Effector memory CD4-positive, alpha-beta T cell (primary cell): ENCODE measurements at regions not wholly inside any gene's neighbourhood (a gene's known extent, or its start where the extent isn't known, plus 50 kb on each side); places are given as distances from the start of the nearest gene placed in this dataset.

ENCODE experiments used
- DNase-seq, 3 donors: peaks; one replicate each; pipeline ENCODE4 v3.0.0-alpha.2; 2020
- H3K27ac ChIP-seq: 2 replicates; pipeline ENCODE4 v1.7.0; 2013; ENCODE audit warnings: mild to moderate bottlenecking, low read length, moderate library complexity; ENCODE audit not compliant: insufficient read depth, poor library complexity, severe bottlenecking
- H3K27me3 ChIP-seq: replicated peaks from 2 replicates; pipeline ENCODE4 v1.7.0; 2013; ENCODE audit warnings: mild to moderate bottlenecking, low read length; ENCODE audit not compliant: insufficient read depth, control insufficient read depth, poor library complexity, severe bottlenecking
- H3K36me3 ChIP-seq: 2 replicates; pipeline ENCODE4 v1.7.0; 2013; ENCODE audit warnings: mild to moderate bottlenecking, low read length, moderate library complexity; ENCODE audit not compliant: control insufficient read depth, insufficient read depth
- H3K4me1 ChIP-seq: 2 replicates; pipeline ENCODE4 v1.7.0; 2013; ENCODE audit warnings: low read length, mild to moderate bottlenecking; ENCODE audit not compliant: control insufficient read depth, insufficient read depth, poor library complexity, severe bottlenecking
- H3K4me3 ChIP-seq: 2 replicates; pipeline ENCODE4 v1.7.0; 2013; ENCODE audit warnings: low read length, low read depth, mild to moderate bottlenecking; ENCODE audit not compliant: insufficient read depth, poor library complexity, severe bottlenecking
- H3K9me3 ChIP-seq: 2 replicates; pipeline ENCODE4 v1.7.0; 2013; ENCODE audit warnings: mild to moderate bottlenecking, low read length, moderate library complexity; ENCODE audit not compliant: control insufficient read depth

DNA sequence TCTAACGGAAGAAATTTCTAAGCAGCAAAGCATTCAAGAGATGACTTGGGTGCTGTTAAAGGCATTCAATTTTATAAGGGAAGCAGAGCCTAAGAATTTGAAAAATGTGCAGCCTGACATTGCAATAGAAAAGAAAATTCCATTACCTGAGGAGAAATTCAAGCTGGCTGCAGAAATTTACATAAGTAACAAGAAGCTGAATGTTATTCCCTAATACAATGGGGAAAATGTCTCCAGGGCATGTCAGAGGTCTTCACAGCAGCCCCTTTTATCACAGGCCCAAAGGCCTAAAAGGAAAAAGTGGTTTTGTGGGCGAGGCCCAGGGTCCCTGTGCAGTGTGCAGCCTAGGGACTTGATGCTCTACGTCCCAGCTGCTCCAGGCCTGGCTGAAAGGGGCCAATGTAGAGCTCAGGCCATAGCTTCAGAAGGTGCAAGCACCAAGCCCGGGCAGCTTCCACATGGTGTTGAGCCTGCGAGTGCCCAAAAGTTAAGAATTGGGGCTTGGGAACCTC lies 306.7 kb downstream of the RDH14 start:
- Histone ChIP-seq H3K27ac (no peak overlapping the region), H3K36me3 (no peaks in the 10 kb centered on the region), H3K27me3 (no peaks in the 10 kb centered on the region), H3K4me3 (no peak overlapping the region), H3K9me3 (no peaks in the 10 kb centered on the region), H3K4me1 (no peaks in the 10 kb centered on the region)
- no peak for DNase-seq

GRCh38 chr2:18251486-18251885 lies 309.0 kb downstream of the RDH14 start:
- no peaks in the 10 kb centered on the region for H3K4me1 ChIP-seq
- H3K4me3 ChIP-seq = no peak overlapping the region
- H3K27me3 ChIP-seq = no peaks in the 10 kb centered on the region
- H3K36me3 ChIP-seq = no peaks in the 10 kb centered on the region
- H3K9me3 ChIP-seq = no peaks in the 10 kb centered on the region
- H3K27ac ChIP-seq = no peak overlapping the region
- DNase-seq = no peak

DNA sequence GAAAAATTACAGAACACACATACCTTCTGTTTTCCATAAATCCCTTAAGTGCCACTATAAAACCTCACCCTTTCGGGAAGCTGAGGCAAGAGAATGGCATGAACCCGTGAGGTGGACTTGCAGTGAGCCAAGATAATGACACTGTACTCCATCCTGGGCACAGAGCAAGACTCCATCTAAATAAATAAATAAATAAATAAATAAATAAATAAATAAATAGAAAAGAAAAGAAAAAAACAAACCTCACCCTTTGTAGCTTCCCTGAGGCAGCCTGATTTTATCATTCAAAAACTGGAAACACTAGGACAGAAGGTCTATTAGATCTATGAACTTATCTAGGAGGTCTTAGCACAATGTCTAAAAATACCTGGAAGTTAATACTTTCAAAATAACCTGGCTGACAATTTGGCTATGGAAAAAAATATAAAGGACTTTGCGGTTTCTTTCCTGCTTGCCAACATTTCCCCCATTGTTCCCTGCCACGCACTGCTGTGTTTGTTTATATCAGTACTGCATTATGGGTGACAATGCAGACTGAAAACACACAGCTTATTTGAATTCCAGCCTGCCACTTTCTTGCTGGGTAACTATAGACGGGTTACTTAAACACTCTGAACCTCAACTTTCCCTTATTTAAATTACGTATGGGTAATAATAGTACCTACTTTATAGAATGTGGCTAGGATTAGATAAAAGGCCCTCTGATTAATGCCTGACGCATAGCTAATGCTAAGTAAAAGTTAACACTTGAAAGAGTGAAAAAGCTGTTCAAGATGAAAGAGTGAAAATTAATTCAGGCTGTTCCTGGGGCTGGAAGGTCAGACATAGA lies 313.0 kb downstream of the RDH14 start:
- no peaks in the 10 kb centered on the region for H3K4me1 ChIP-seq
- H3K4me3 ChIP-seq = no peak overlapping the region
- no peaks in the 10 kb centered on the region for H3K9me3 ChIP-seq
- H3K36me3 ChIP-seq = no peaks in the 10 kb centered on the region
- no peak for DNase-seq
- no peak overlapping the region for H3K27ac ChIP-seq
- peaks cover 2% of the 10 kb centered on the region for H3K27me3 ChIP-seq

DNA sequence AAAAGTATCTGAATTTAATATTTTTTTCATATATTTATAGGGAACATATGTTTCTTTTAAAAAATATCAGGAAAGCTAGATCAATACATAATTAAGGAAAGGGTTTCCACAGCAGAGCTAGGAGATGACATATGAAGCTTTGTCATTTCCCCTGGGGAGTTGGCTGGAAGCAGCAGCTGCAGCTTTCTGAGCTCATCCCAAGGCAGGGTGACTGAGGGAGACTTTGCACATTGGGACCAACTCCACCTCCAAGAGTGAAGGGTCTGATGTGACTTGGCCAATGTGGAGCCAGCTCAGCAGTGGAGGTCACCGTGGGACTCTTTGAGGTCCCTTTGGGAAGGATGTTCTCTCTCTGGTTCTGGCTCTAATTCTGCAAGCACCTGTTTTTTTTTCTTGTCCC lies 315.1 kb downstream of the RDH14 start:
- Histone ChIP-seq H3K9me3 (no peaks in the 10 kb centered on the region), H3K4me3 (no peak overlapping the region), H3K4me1 (no peaks in the 10 kb centered on the region), H3K27ac (no peak overlapping the region), H3K27me3 (peaks cover 2% of the 10 kb centered on the region), H3K36me3 (no peaks in the 10 kb centered on the region)
- no peak for DNase-seq

- H3K27ac ChIP-seq = no peak overlapping the region
- peaks cover 2% of the 10 kb centered on the region for H3K27me3 ChIP-seq
- no peak overlapping the region for H3K4me3 ChIP-seq
- no peak for DNase-seq
- H3K4me1 ChIP-seq = no peaks in the 10 kb centered on the region
- no peaks in the 10 kb centered on the region for H3K9me3 ChIP-seq
- no peaks in the 10 kb centered on the region for H3K36me3 ChIP-seq
Measured at GRCh38 chr2:18244845-18245244, 315.6 kb downstream of the RDH14 start.

- Histone ChIP-seq H3K4me3 (no peak overlapping the region), H3K36me3 (no peaks in the 10 kb centered on the region)
- DNase-seq = no peak
Measured at GRCh38 chr2:18243816-18244215, 316.6 kb downstream of the RDH14 start.

DNA sequence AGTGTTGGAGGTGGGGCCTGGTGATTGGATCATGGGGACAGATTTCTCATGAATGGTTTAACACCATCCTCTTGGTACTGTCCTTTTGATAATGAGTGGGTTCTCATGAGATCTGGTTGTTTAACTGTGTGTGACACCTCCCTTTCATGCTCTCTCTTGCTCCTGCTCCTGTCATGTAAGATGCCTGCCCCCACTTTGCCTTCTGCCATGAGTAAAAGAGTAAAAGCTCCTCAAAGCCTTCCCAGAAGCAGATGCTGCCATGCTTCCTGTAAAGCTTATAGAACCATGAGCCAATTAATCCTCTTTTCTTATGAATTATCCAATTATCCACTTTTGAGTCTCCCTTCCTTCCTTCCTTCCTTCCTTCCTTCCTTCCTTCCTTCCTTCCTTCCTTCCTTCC lies 317.7 kb downstream of the RDH14 start:
- Histone ChIP-seq H3K27me3 (peaks cover 2% of the 10 kb centered on the region), H3K9me3 (no peaks in the 10 kb centered on the region), H3K4me3 (no peak overlapping the region), H3K4me1 (no peaks in the 10 kb centered on the region), H3K36me3 (no peaks in the 10 kb centered on the region), H3K27ac (no peak overlapping the region)
- DNase-seq = no peak

More at GRCh38 chr2:18243816-18244215, 316.6 kb downstream of the RDH14 start:
- H3K27me3 ChIP-seq = peaks cover 2% of the 10 kb centered on the region
- H3K9me3 ChIP-seq = no peaks in the 10 kb centered on the region
- no peaks in the 10 kb centered on the region for H3K4me1 ChIP-seq
- H3K27ac ChIP-seq = no peak overlapping the region

GRCh38 chr2:18238209-18238608 lies 322.2 kb downstream of the RDH14 start:
- H3K27ac ChIP-seq = no peak overlapping the region
- no peaks in the 10 kb centered on the region for H3K9me3 ChIP-seq
- H3K27me3 ChIP-seq = no peaks in the 10 kb centered on the region
- H3K36me3 ChIP-seq = no peaks in the 10 kb centered on the region
- no peak overlapping the region for H3K4me3 ChIP-seq
- no peaks in the 10 kb centered on the region for H3K4me1 ChIP-seq
- DNase-seq = no peak

DNA sequence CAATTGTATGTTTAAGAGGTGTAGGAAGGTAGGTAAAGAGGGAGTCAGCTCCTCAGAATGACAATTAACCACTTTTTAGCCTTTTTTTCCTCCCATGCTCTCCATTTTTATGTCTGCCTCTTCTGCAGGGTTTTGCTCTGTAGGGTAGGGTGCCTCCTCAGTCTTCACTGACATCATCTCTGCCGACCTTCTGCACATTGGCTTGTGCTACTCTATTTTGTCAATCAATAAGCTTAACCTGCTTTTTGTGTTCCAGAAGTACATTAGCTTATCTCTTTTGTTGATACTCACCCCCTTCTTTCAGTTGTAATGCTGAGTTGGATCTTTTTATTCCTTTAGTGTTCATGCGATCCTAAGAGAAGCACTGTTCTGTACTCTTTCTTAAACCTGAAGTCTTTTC lies 323.2 kb downstream of the RDH14 start:
- H3K4me1 ChIP-seq = no peaks in the 10 kb centered on the region
- no peaks in the 10 kb centered on the region for H3K27me3 ChIP-seq
- H3K36me3 ChIP-seq = no peaks in the 10 kb centered on the region
- no peaks in the 10 kb centered on the region for H3K9me3 ChIP-seq
- H3K27ac ChIP-seq = no peak overlapping the region
- no peak for DNase-seq
- no peak overlapping the region for H3K4me3 ChIP-seq

GRCh38 chr2:18232731-18233438 lies 327.6 kb downstream of the RDH14 start:
- Histone ChIP-seq H3K36me3 (no peaks in the 10 kb centered on the region), H3K9me3 (no peaks in the 10 kb centered on the region), H3K27ac (no peak overlapping the region), H3K4me1 (no peaks in the 10 kb centered on the region), H3K4me3 (no peak overlapping the region), H3K27me3 (no peaks in the 10 kb centered on the region)
- no peak for DNase-seq
